Activated CD4-positive, alpha-beta T cell treated with anti-CD3 and anti-CD28 coated beads, Interleukin-2, amount 50 U/mL, for 24 hours (primary cell): ENCODE measurements at regions not wholly inside any gene's neighbourhood (a gene's known extent, or its start where the extent isn't known, plus 50 kb on each side); places are given as distances from the start of the nearest gene placed in this dataset.
"Not testable (repeated sequence)": the region's sequence is repeated elsewhere in the genome, so short reads cannot be mapped to it uniquely, and the experiment has no call there.

ENCODE experiments used
- DNase-seq, 2 donors: peaks; one replicate each; pipeline ENCODE4 v3.0.0-alpha.2; 2020; ENCODE audit warnings: low read depth in 1 of 2, low spot score in 1 of 2

DNA sequence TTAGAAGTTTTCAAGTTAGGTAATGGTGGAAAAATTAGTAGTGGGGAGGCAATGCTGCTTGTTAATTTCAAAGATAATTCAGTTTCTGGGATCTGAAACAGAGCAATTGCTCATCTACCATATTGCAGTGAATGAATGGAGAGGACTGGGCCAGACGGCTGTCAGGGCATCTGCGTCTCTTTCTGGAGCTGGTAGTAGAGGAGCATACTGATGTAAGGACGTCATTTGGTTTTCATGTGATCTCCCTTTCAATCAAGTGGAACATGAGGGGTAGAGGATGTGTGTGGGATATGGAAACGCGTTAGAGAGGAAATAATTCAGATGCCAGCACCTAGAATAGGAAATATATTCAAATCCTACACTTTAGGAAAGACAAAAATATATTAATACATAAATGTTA, 490.3 kb downstream of the ADCYAP1 start:
- DNase-seq, result no peak

GRCh38 chr18:1408376-1408775, 503.7 kb downstream of the ADCYAP1 start:
- DNase-seq, result no peak

- DNase-seq, result no peak
These were observed 508.1 kb downstream of the ADCYAP1 start for GRCh38 chr18:1412655-1413322.

DNA sequence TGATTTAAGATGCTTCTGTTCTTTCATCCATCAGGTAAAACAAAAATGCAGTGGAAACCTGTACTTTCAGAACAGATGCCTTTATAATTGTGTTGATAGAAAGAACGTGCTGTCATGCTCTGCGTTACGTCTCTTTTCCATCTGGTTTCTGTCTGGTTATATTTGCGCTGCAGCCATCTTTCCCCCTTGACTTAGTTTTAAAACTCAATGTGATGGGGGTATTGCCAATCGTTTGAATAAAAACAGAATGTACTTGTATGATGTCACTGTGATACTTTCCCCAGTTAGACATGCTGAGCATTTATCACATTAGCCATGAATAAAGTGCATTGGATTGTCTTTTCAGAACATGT, 508.6 kb downstream of the ADCYAP1 start:
- no peak for DNase-seq

DNA sequence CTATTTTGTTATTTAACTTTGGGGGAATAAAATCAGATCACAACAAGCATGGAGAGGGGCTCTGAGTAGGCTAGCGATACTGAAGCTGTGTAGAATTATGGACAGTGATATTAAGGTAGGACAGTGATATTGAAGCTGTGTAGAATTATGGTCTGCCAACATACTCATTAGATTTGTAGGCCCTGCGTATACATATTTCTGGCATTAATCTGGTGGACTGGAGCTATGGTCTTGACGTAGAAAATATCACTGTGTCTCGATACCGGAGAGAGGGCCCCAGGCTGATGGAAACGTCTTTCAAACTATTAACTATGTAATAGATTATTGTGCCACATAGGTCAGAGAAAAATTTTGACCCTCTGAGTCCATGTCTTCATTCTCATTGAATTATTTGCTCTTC, 511.4 kb downstream of the ADCYAP1 start:
- DNase-seq, result no peak

- DNase-seq, result no peak
These were observed 516.8 kb downstream of the ADCYAP1 start for GRCh38 chr18:1421502-1421901.

GRCh38 chr18:1422634-1423033, 518.0 kb downstream of the ADCYAP1 start:
- no peak for DNase-seq

- DNase-seq, result no peak
These were observed 521.0 kb downstream of the ADCYAP1 start for GRCh38 chr18:1425679-1426078.

GRCh38 chr18:1435487-1435886, 530.8 kb downstream of the ADCYAP1 start:
- no peak for DNase-seq

GRCh38 chr18:1436199-1436598, 531.5 kb downstream of the ADCYAP1 start:
- DNase-seq, result no peak

- no peak for DNase-seq
These were observed 533.8 kb downstream of the ADCYAP1 start for GRCh38 chr18:1438458-1438910.

DNA sequence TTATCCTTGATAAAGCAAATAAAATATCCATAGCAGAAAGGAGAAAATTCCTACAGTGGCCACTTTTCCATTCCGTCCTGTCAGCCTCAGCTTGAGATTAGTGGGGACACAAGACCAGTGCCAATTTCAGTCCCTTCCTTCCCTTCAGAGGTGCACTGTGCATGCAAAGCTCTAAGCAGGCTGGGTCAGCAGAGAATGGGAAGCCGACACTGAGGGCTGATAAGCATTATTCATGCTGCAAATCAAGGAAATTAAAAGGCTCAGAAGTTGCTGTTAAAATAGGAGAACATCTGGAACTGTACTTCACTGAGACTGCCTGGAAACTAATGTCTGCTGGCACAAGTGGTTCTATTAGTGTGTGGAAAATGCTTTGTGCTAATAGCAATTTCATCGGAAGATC, 534.3 kb downstream of the ADCYAP1 start:
- no peak for DNase-seq

- not testable (repeated sequence) for DNase-seq
These were observed 539.4 kb downstream of the ADCYAP1 start for GRCh38 chr18:1444062-1444461.

- DNase-seq, result no peak
These were observed 542.1 kb downstream of the ADCYAP1 start for GRCh38 chr18:1446765-1447164.

DNA sequence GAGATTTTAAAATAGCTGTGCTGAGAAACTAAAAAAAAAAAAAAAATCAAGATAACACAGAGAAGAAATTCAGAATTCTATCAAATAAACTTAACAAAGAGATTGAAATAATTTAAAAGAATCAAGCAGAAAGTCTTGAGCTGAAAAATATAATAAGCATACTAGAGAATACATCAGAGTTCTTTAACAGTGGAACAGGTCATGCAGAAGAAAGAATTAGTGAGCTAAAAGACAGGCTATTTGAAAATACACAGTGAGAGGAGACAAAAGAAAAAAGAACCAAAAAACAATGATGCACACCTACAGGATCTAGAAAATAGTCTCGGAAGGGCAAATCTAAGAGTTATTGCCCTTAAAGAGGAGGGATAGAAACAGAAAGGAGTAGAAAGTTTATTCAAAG, 548.1 kb downstream of the ADCYAP1 start:
- DNase-seq, result no peak

- no peak for DNase-seq
These were observed 550.9 kb downstream of the ADCYAP1 start for GRCh38 chr18:1455605-1456004.

DNA sequence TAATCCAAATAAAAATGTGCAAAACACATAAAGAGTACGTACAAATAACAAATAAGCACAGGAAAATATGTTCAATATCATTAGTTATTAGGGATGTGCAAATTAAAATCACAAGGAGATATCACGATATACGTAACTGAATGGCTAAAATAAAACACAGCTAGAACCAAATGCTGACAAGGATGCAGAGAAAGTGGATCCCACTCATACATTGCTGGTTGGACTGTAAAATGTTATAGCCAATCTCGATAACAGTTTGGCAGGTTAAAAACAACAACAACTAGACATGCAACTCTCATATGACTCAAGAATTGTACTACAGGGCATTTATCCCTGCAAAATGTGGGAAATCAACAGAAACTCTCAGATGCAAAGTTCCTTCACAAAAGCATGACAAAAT, 553.9 kb downstream of the ADCYAP1 start:
- no peak for DNase-seq

GRCh38 chr18:1463981-1464380, 559.3 kb downstream of the ADCYAP1 start:
- DNase-seq, result no peak

- no peak for DNase-seq
These were observed 560.0 kb downstream of the ADCYAP1 start for GRCh38 chr18:1464444-1465217.

GRCh38 chr18:1466035-1466434, 561.4 kb downstream of the ADCYAP1 start:
- no peak for DNase-seq

DNA sequence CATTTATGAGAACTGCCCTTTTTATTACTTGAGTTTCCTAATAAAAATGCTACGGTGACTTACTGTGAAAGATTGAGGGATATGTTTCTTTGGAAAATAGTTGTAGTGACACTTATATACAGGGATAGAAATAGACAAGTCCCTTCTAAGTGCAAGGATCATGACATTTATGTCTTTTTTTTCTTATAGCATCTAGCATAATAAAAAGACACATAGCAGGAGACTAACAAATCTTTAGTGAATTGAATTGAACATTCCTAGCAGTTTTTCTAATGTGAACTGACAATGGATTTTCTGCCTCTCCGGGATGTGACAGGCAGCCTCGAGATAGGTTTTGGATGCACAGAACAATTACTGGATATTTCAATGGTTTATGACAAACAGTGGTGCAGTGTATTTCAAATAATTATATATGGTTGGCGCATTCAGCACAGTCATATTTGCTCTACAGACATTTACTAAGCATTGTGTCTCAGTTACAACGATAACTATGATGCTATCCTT, 562.8 kb downstream of the ADCYAP1 start:
- DNase-seq, result no peak

DNA sequence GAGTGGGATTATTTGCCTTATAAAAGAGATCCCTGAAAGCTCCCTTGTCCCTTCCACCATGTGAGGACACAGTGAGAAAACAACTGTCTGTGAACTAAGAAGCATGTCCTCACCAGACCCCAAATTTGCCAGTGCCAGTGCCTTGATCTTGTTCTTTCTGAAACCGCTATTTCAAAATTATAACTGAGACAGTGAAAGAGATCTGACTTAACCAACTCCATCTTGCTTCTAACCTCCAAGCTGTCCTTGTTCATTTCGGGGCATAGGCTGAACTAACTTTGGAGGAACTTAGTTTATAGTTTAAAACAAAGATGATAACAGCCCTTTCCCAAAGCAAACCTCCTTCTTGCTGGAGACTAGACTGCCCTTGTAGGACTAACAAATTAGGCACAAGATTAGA, 563.9 kb downstream of the ADCYAP1 start:
- no peak for DNase-seq

GRCh38 chr18:1475867-1476266, 571.2 kb downstream of the ADCYAP1 start:
- no peak for DNase-seq
